ENCODE measurements at regions not wholly inside any gene's neighbourhood (a gene's known extent, or its start where the extent isn't known, plus 50 kb on each side); places are given as distances from the start of the nearest gene placed in this dataset.

- 0% methylated on average over 10 of the region's 10 CpGs for WGBS (ENCODE audit: insufficient coverage, low coverage, missing lambda C conversion rate)
- DNase-seq (ENCODE audit: extremely low read depth in 1 of 4, low spot score in 3 of 4) (no peak), ATAC-seq (no peak), FAIRE-seq (no peak)
- no peaks in the 10 kb centered on the region for H3K9me3 ChIP-seq (replicated peaks; ENCODE audit: control insufficient read depth, insufficient read depth, low read depth, low read length)
- no peak for TF ChIP-seq RFX1 (IDR thresholded peaks at IDR 0.05)
- TF ChIP-seq PPARD (CRISPR knock-in tag; IDR thresholded peaks at IDR 0.05): no peak
- no peak for TF ChIP-seq NFYB (IDR thresholded peaks at IDR 0.05; ENCODE audit: extremely low read depth, insufficient read length)
- no peak for TF ChIP-seq ZC3H8 (IDR thresholded peaks at IDR 0.05)
- TF ChIP-seq MLX (CRISPR knock-in tag; conservative IDR thresholded peaks at IDR 0.05): no peak
- no peak for TF ChIP-seq UBTF (IDR thresholded peaks at IDR 0.05; ENCODE audit: borderline replicate concordance in 1 of 2, low read depth in 2 of 2, low read length in 2 of 2)
- TF ChIP-seq KLF10 (CRISPR knock-in tag; IDR thresholded peaks at IDR 0.05): no peak
- no peak for TF ChIP-seq HNRNPK (IDR thresholded peaks at IDR 0.05; ENCODE audit: low read depth, low read length, poor library complexity, severe bottlenecking)
- TF ChIP-seq MYBL2 (IDR thresholded peaks at IDR 0.05; ENCODE audit: low read depth): no peak
- TF ChIP-seq MYBL2 (CRISPR knock-in tag; IDR thresholded peaks at IDR 0.05; ENCODE audit: borderline replicate concordance): no peak
- no peak for TF ChIP-seq ZNF165 (CRISPR knock-in tag; IDR thresholded peaks at IDR 0.05; ENCODE audit: borderline replicate concordance)
- no peak for TF ChIP-seq ZNF764 (CRISPR knock-in tag; IDR thresholded peaks at IDR 0.05; ENCODE audit: low read depth)
- no peak for TF ChIP-seq ZBTB7A (IDR thresholded peaks at IDR 0.05; ENCODE audit: borderline replicate concordance, control insufficient read depth, low read depth, low read length)
- no peak for TF ChIP-seq ZNF561 (CRISPR knock-in tag; conservative IDR thresholded peaks at IDR 0.05)
- no peak overlapping the region for H2AFZ ChIP-seq (ENCODE audit: low read depth, low read length)
- intact Hi-C loops (cut with micrococcal nuclease): no loop called here
- no peak overlapping the region for H3K4me3 ChIP-seq
- no peaks in the 10 kb centered on the region for H3K9me1 ChIP-seq (ENCODE audit: control insufficient read depth, insufficient read depth, low read length)
- BruUV-seq (replicated peaks): no TSS peak
- no peak overlapping the region for H3K9ac ChIP-seq (ENCODE audit: insufficient read depth in 1 of 2, low read depth in 2 of 2, low read length in 2 of 2)
- H3K27ac ChIP-seq (ENCODE audit: extremely low read depth, low read depth, low read length): no peak overlapping the region
- no peaks in the 10 kb centered on the region; the same call in 1 of the 2 replicates for H4K20me1 ChIP-seq (replicated peaks; ENCODE audit: control insufficient read depth, insufficient read depth, low read length)
- CTCF ChIA-PET (ENCODE audit: low intra/inter-chr PET ratio): no interaction called here
- no peaks in the 10 kb centered on the region for H3K36me3 ChIP-seq (ENCODE audit: control insufficient read depth, insufficient read depth, low read length)
- peaks cover 12 to 43% of the 10 kb centered on the region in 2 experiments; a peak in 4 of 5 replicates for H3K27me3 ChIP-seq (ENCODE audit: control insufficient read depth in 2 of 2, insufficient read depth in 2 of 2, low read length in 2 of 2)
- in situ Hi-C loops (cut with MboI): no loop called here
- no peaks in the 10 kb centered on the region for H3K79me2 ChIP-seq (ENCODE audit: control insufficient read depth, insufficient read depth, low read length)
- POLR2A ChIA-PET: interaction anchor here (0.8 kb wide), 1 partner anchor 11 kb away, joined by 3 read pairs; no protein-coding TSS in a partner anchor
- no peak overlapping the region for H3K4me2 ChIP-seq (ENCODE audit: insufficient read depth, low read length)
- no peaks in the 10 kb centered on the region for H3K4me1 ChIP-seq (replicated peaks in 1 of 2; ENCODE audit: control insufficient read depth in 2 of 2, insufficient read depth in 2 of 2, low read length in 2 of 2)
These were observed 86.4 kb upstream of the LYZL1 start for GRCh38 chr10:29202386-29202940.
